ENCODE measurements at regions not wholly inside any gene's neighbourhood (a gene's known extent, or its start where the extent isn't known, plus 50 kb on each side); places are given as distances from the start of the nearest gene placed in this dataset.
"Not testable (repeated sequence)": the region's sequence is repeated elsewhere in the genome, so short reads cannot be mapped to it uniquely, and the experiment has no call there.

DNA sequence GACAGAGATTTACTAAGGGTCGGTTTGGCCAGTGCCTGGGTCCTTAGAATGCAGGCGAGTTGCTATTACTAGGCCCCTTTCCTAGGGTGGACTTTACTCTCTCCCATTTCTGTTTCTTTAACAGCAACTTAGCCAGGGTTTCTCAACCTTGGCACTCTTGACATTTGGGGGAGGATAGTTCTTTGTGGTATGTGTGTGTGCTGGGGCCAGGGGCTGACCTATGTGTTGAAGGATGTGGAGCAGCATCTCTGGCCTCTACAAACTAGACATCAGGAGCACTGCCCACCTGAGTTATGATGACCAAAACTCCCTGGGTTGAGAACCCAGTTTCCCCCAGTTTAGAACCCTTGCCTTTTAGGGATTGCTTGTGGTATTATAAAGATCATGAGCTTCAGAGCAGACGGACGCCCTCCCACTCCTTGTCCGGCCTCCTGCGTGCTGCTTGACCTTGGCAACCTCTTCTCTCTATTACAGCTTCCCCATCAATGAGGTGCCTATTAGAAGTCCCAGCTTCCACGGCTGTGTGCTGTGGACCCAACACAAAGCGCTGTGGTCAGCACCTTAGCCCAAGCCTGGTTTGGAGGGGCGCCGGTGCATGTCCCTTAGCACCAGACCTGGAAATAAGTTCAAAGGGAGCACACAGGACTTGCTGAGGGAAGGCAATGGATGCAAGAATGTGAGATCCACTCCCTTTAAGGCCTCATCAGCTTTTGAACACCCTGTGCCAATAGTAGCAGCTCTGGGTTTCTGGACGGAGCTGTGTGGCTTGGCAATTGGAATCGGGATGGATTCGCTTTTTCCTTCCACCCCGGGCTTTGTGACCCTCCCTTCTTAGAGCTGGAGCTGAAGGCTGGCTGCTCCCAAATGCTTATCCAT lies 239.2 kb upstream of the MAF start:
- Mint-ChIP-seq H3K4me3 (no peak overlapping the region), H3K36me3 (no peaks in the 10 kb centered on the region), H3K27me3 (ENCODE audit: low read depth) (peaks cover 8% of the 10 kb centered on the region), H3K9me3 (no peaks in the 10 kb centered on the region), H3K27ac (peak overlapping the region; percentile 50), H3K4me1 (peaks cover 10% of the 10 kb centered on the region)
- TF ChIP-seq, protein P1, sequence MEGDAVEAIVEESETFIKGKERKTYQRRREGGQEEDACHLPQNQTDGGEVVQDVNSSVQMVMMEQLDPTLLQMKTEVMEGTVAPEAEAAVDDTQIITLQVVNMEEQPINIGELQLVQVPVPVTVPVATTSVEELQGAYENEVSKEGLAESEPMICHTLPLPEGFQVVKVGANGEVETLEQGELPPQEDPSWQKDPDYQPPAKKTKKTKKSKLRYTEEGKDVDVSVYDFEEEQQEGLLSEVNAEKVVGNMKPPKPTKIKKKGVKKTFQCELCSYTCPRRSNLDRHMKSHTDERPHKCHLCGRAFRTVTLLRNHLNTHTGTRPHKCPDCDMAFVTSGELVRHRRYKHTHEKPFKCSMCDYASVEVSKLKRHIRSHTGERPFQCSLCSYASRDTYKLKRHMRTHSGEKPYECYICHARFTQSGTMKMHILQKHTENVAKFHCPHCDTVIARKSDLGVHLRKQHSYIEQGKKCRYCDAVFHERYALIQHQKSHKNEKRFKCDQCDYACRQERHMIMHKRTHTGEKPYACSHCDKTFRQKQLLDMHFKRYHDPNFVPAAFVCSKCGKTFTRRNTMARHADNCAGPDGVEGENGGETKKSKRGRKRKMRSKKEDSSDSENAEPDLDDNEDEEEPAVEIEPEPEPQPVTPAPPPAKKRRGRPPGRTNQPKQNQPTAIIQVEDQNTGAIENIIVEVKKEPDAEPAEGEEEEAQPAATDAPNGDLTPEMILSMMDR (IDR thresholded peaks at IDR 0.05; ENCODE audit: unreplicated experiment): no peak
- no peak for DNase-seq (ENCODE audit: low spot score in 2 of 2, unreplicated experiment in 2 of 2)

DNA sequence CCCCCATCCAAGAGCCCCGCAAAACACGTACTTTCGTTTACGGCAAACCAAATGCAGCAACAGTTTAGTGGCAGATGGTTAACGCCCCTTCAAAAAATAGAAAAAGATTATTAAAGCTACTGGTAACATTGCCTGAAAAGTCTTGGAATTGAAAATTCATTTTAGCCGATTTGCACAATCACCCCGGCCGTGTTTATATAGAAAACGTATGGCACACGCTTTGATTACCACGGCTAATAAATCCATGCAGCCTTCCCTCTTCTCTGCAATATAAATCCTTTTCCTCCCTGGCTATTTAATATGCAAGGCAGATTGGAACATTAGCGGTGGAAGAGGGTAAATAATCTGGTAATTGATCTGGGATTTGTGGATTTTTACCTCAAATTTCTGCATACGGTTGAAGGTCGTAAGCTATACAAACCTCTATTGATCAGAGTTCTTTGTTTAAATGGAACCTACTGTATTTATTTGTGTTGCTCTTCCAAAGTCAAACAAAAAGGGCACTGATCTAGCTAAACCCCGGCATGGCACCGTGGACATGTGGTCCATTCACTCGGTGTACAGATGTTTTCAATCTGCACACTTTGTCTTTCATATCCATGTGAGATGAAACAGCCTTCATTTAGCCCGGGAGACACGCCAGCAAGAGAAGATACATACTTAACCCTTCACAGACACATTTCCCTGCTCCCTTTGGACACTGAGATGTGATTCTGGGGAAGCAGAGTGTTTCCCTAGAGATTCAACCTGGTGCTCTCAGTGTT lies 238.1 kb upstream of the MAF start:
- Mint-ChIP-seq H3K27ac (peak overlapping the region; percentile 13), H3K4me3 (no peak overlapping the region), H3K27me3 (ENCODE audit: low read depth) (peaks cover 7% of the 10 kb centered on the region), H3K36me3 (no peaks in the 10 kb centered on the region), H3K4me1 (peaks cover 10% of the 10 kb centered on the region), H3K9me3 (no peaks in the 10 kb centered on the region)
- DNase-seq (ENCODE audit: low spot score in 2 of 2, unreplicated experiment in 2 of 2): no peak
- TF ChIP-seq, protein P1 (IDR thresholded peaks at IDR 0.05; ENCODE audit: unreplicated experiment): no peak

DNA sequence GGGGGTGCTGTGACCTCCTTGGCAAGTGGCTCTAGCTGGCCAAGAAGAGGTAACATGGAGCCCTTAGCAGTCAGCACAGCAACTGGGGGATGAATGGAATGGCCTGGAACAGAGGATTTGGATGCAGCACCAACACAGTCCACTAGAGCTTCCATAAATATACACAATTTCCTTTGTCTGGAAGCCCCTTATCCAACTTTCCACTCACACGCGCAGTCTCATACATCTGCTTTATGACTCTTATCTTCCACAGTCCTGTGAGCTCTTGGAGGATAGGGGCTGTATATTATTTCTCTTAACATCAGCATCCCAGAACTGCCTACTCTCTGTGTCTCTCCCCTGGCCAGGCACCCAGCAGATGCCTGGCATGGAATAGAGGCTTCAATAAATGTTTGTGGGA lies 235.6 kb upstream of the MAF start:
- TF ChIP-seq, protein P1 (IDR thresholded peaks at IDR 0.05; ENCODE audit: unreplicated experiment): no peak
- no peak overlapping the region for H3K4me3 Mint-ChIP-seq
- no peak for DNase-seq (ENCODE audit: low spot score in 2 of 2, unreplicated experiment in 2 of 2)
- H3K27me3 Mint-ChIP-seq (ENCODE audit: low read depth): peaks cover 12% of the 10 kb centered on the region
- no peaks in the 10 kb centered on the region for H3K36me3 Mint-ChIP-seq
- H3K27ac Mint-ChIP-seq: peak overlapping the region; percentile 67
- peaks cover 8% of the 10 kb centered on the region for H3K4me1 Mint-ChIP-seq
- H3K9me3 Mint-ChIP-seq: no peaks in the 10 kb centered on the region

DNA sequence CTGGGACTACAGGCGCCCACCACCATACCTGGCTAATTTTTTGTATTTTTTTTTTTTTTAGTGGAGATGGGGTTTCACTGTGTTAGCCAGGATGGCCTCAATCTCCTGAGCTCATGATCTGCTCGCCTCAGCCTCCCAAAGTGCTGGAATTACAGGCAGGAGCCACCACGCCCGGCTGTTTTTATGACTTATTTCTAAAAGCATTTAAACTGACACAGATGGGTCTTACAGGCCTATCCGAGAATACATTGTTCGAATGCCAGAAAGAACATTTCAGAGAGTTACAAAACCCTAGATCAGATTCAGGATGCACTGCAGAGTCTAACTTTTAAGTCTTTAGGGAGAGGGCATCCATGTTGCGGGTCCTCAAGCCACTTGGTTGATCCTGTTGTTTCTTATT lies 234.7 kb upstream of the MAF start:
- no peak for DNase-seq (ENCODE audit: low spot score in 2 of 2, unreplicated experiment in 2 of 2)
- Mint-ChIP-seq H3K4me1 (peaks cover 8% of the 10 kb centered on the region), H3K9me3 (no peaks in the 10 kb centered on the region), H3K27ac (no peak overlapping the region), H3K27me3 (ENCODE audit: low read depth) (peaks cover 11% of the 10 kb centered on the region), H3K4me3 (no peak overlapping the region), H3K36me3 (no peaks in the 10 kb centered on the region)
- TF ChIP-seq, protein P1 (IDR thresholded peaks at IDR 0.05; ENCODE audit: unreplicated experiment): no peak

DNA sequence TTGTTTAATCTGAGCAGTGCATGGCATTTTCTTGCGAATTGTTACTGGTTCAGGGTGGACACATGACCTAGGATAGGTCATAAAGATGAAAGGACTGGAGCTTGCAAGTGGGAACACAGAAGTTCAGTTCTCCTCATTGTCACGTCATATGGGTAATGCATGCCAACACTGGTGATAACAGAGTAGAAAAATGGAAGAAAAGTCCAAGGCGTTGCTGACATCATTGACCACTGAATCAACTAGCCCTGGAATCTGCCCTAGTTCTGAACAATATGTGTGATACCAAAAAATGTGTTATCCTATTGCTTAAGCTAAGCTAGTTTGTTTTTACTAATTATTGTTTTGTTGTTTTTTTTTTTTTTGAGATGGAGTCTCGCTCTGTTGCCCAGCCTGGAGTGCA lies 234.2 kb upstream of the MAF start:
- no peaks in the 10 kb centered on the region for H3K9me3 Mint-ChIP-seq
- no peaks in the 10 kb centered on the region for H3K36me3 Mint-ChIP-seq
- no peak overlapping the region for H3K4me3 Mint-ChIP-seq
- H3K4me1 Mint-ChIP-seq: peaks cover 6% of the 10 kb centered on the region
- no peak for DNase-seq (ENCODE audit: low spot score in 2 of 2, unreplicated experiment in 2 of 2)
- no peak overlapping the region for H3K27ac Mint-ChIP-seq
- TF ChIP-seq, protein P1 (IDR thresholded peaks at IDR 0.05; ENCODE audit: unreplicated experiment): no peak
- peaks cover 12% of the 10 kb centered on the region for H3K27me3 Mint-ChIP-seq (ENCODE audit: low read depth)

DNA sequence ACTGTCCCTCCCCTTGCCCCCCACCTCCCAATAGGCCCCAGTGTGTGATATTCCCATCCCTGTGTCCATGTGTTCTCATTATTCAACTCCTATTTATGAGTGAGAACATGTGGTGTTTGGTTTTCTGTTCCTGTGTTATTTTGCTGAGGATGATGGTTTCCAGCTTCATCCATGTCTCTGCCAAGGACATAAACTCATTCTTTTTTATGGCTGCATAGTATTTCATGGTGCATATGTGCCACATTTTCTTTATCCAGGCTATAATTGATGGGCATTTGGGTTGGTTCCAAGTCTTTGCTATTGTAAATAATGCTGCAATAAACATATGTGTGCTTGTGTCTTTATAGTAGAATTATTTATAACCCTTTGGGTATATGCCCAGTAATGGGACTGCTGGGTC lies 233.5 kb upstream of the MAF start:
- not testable (repeated sequence) for H3K4me3 Mint-ChIP-seq; H3K9me3 Mint-ChIP-seq; H3K27ac Mint-ChIP-seq; H3K4me1 Mint-ChIP-seq; H3K36me3 Mint-ChIP-seq; DNase-seq (ENCODE audit: low spot score in 2 of 2, unreplicated experiment in 2 of 2)
- peaks cover 12% of the 10 kb centered on the region for H3K27me3 Mint-ChIP-seq (ENCODE audit: low read depth)
